ENCODE measurements at regions not wholly inside any gene's neighbourhood (a gene's known extent, or its start where the extent isn't known, plus 50 kb on each side); places are given as distances from the start of the nearest gene placed in this dataset.

DNA sequence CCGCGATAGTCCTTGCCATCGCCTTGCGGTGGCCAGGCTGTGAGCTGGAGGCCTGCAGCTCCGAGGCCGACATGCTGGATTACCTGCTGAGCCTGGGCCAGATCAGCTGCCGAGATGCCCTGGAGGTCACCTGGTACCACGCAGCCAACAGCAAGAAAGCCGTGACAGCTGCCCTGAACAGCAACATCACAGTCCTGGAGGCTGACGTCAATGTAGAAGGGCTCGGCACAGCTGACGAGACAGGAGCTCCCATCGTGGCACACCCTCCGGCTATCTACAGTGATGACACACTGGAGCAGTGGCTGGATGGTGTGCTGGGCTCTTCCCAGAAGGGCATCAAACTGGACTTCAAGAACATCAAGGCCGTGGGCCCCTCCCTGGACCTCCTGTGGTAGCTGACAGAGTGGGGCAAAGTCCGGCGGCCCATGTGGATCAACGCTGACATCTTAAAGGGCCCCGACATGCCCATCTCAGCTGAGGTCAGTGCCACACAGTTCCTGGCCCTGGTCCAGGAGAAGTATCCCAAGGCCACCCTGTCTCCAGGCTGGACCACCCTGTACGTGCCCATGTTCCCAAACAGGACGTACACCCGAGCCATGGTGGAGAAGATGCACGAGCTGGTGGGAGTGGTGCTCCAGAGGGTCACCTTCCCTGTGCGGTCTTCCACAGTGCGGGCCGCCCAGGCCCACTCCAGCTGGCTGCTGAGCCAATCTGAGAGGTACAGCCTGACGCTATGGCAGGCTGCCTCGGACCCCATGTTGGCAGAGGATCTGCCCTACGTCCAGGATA lies 70.2 kb downstream of the FAM43A start:
- no peak for DNase-seq (ENCODE audit: low spot score)
- Mint-ChIP-seq H3K27ac (ENCODE audit: unreplicated experiment) (no peak overlapping the region), H3K9me3 (ENCODE audit: unreplicated experiment) (no peaks in the 10 kb centered on the region), H3K27me3 (ENCODE audit: unreplicated experiment) (no peaks in the 10 kb centered on the region), H3K4me3 (ENCODE audit: unreplicated experiment) (no peak overlapping the region), H3K36me3 (ENCODE audit: low read depth, unreplicated experiment) (no peaks in the 10 kb centered on the region), H3K4me1 (ENCODE audit: unreplicated experiment) (no peaks in the 10 kb centered on the region)
- TF ChIP-seq, protein P1, sequence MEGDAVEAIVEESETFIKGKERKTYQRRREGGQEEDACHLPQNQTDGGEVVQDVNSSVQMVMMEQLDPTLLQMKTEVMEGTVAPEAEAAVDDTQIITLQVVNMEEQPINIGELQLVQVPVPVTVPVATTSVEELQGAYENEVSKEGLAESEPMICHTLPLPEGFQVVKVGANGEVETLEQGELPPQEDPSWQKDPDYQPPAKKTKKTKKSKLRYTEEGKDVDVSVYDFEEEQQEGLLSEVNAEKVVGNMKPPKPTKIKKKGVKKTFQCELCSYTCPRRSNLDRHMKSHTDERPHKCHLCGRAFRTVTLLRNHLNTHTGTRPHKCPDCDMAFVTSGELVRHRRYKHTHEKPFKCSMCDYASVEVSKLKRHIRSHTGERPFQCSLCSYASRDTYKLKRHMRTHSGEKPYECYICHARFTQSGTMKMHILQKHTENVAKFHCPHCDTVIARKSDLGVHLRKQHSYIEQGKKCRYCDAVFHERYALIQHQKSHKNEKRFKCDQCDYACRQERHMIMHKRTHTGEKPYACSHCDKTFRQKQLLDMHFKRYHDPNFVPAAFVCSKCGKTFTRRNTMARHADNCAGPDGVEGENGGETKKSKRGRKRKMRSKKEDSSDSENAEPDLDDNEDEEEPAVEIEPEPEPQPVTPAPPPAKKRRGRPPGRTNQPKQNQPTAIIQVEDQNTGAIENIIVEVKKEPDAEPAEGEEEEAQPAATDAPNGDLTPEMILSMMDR (IDR thresholded peaks at IDR 0.05; ENCODE audit: unreplicated experiment): no peak

GRCh38 chr3:194756460-194756779 lies 70.7 kb downstream of the FAM43A start:
- no peaks in the 10 kb centered on the region for H3K4me1 Mint-ChIP-seq (ENCODE audit: unreplicated experiment)
- H3K27me3 Mint-ChIP-seq (ENCODE audit: unreplicated experiment): no peaks in the 10 kb centered on the region
- H3K4me3 Mint-ChIP-seq (ENCODE audit: unreplicated experiment): no peak overlapping the region
- H3K27ac Mint-ChIP-seq (ENCODE audit: unreplicated experiment): no peak overlapping the region
- TF ChIP-seq, protein P1 (IDR thresholded peaks at IDR 0.05; ENCODE audit: unreplicated experiment): no peak
- H3K9me3 Mint-ChIP-seq (ENCODE audit: unreplicated experiment): no peaks in the 10 kb centered on the region
- no peaks in the 10 kb centered on the region for H3K36me3 Mint-ChIP-seq (ENCODE audit: low read depth, unreplicated experiment)
- no peak for DNase-seq (ENCODE audit: low spot score)

GRCh38 chr3:194756791-194757325 lies 71.2 kb downstream of the FAM43A start:
- TF ChIP-seq, protein P1 (IDR thresholded peaks at IDR 0.05; ENCODE audit: unreplicated experiment): no peak
- Mint-ChIP-seq H3K9me3 (ENCODE audit: unreplicated experiment) (no peaks in the 10 kb centered on the region), H3K4me3 (ENCODE audit: unreplicated experiment) (no peak overlapping the region)

DNA sequence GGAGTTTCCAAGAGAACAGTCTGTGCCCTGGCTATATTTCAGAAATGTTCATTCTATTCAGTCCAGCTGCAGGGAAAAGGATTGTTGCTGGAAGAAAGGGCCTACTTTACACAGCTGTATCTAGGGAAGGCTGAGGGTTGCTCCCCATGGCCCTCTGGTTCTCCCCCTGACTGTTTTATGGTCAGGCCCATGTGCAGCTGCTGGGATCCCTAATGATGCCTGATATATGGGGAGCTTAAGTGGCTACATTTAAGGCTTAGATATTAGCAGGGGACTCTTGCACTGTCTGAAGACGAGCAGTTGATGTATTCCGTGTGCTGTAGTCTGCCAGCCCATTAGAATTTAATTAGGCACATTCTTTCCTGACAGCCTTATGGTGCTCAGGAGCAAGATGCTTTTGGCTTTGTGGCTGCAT lies 72.0 kb downstream of the FAM43A start:
- H3K9me3 Mint-ChIP-seq (ENCODE audit: unreplicated experiment): no peaks in the 10 kb centered on the region
- H3K36me3 Mint-ChIP-seq (ENCODE audit: low read depth, unreplicated experiment): no peaks in the 10 kb centered on the region
- no peak for DNase-seq (ENCODE audit: low spot score)
- H3K27ac Mint-ChIP-seq (ENCODE audit: unreplicated experiment): no peak overlapping the region
- no peaks in the 10 kb centered on the region for H3K27me3 Mint-ChIP-seq (ENCODE audit: unreplicated experiment)
- TF ChIP-seq, protein P1 (IDR thresholded peaks at IDR 0.05; ENCODE audit: unreplicated experiment): no peak
- no peaks in the 10 kb centered on the region for H3K4me1 Mint-ChIP-seq (ENCODE audit: unreplicated experiment)
- no peak overlapping the region for H3K4me3 Mint-ChIP-seq (ENCODE audit: unreplicated experiment)

More at GRCh38 chr3:194756791-194757325, 71.2 kb downstream of the FAM43A start:
- no peak for DNase-seq (ENCODE audit: low spot score)
- Mint-ChIP-seq H3K4me1 (ENCODE audit: unreplicated experiment) (no peaks in the 10 kb centered on the region), H3K27ac (ENCODE audit: unreplicated experiment) (no peak overlapping the region), H3K36me3 (ENCODE audit: low read depth, unreplicated experiment) (no peaks in the 10 kb centered on the region), H3K27me3 (ENCODE audit: unreplicated experiment) (no peaks in the 10 kb centered on the region)

DNA sequence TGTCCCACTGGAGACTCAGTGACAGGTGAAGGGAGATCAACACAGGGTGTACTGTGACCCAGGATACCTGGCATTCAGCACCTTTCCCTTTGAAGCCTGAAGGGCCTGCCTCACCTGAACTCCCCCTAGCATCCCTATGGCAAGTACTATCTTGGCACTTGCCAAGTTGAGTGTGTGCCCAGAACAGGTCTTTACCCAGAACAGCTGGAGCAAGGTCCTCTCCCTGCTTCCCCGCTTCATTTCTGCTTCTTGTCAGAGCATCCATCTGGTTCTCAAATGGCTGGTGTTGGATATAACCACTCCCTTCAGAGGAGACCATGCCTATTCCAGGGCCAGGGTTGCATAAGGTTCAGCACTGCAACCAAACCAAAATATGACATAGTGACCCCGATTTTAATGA lies 73.0 kb downstream of the FAM43A start:
- H3K4me3 Mint-ChIP-seq (ENCODE audit: unreplicated experiment): no peak overlapping the region
- DNase-seq (ENCODE audit: low spot score): no peak
- no peak overlapping the region for H3K27ac Mint-ChIP-seq (ENCODE audit: unreplicated experiment)
- H3K9me3 Mint-ChIP-seq (ENCODE audit: unreplicated experiment): no peaks in the 10 kb centered on the region
- no peaks in the 10 kb centered on the region for H3K4me1 Mint-ChIP-seq (ENCODE audit: unreplicated experiment)
- H3K27me3 Mint-ChIP-seq (ENCODE audit: unreplicated experiment): no peaks in the 10 kb centered on the region
- TF ChIP-seq, protein P1 (IDR thresholded peaks at IDR 0.05; ENCODE audit: unreplicated experiment): no peak
- H3K36me3 Mint-ChIP-seq (ENCODE audit: low read depth, unreplicated experiment): no peaks in the 10 kb centered on the region

Measured in endothelial cell (in vitro differentiated cells).